ENCODE measurements at regions not wholly inside any gene's neighbourhood (a gene's known extent, or its start where the extent isn't known, plus 50 kb on each side); places are given as distances from the start of the nearest gene placed in this dataset.

- DNase-seq (ENCODE audit: extremely low read depth, low read depth) = peak; percentile 49
- H3K4me3 ChIP-seq (replicated peaks; ENCODE audit: low read depth, low read length) = no peak overlapping the region
- no peak for TF ChIP-seq CTCF (IDR thresholded peaks at IDR 0.05; ENCODE audit: low read depth, low read length, missing control alignments)
Observed at GRCh38 chr21:27192281-27192949, 225.5 kb upstream of the ADAMTS5 start.

GRCh38 chr21:27190601-27191000 is 223.7 kb upstream of the ADAMTS5 start:
- no peak for TF ChIP-seq CTCF (IDR thresholded peaks at IDR 0.05; ENCODE audit: low read depth, low read length, missing control alignments)
- no peak for DNase-seq (ENCODE audit: extremely low read depth, low read depth)
- H3K4me3 ChIP-seq (replicated peaks; ENCODE audit: low read depth, low read length) = no peak overlapping the region

DNA sequence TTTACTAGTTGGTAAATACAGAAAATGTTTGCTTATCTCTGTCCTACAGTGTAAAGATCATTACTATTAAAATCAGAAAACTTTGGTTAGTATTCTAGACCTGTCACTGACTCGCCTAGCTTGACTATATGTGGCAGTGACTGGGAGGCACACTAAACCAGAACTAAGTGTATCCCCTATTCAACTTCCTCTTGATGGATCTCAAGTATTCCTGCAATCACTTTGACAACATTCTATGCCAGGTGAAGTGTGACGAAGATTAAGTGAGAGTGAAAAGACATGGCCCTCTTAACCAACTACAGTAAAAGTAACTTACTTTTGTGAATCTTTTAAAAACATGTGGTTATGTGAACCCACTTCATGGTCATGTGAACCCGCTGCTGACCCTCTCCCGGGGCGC is 223.0 kb upstream of the ADAMTS5 start:
- no peak for DNase-seq (ENCODE audit: extremely low read depth, low read depth)
- TF ChIP-seq CTCF (IDR thresholded peaks at IDR 0.05; ENCODE audit: low read depth, low read length, missing control alignments) = no peak
- no peak overlapping the region for H3K4me3 ChIP-seq (replicated peaks; ENCODE audit: low read depth, low read length)

- DNase-seq (ENCODE audit: extremely low read depth, low read depth) = no peak
- no peak for TF ChIP-seq CTCF (IDR thresholded peaks at IDR 0.05; ENCODE audit: low read depth, low read length, missing control alignments)
- H3K4me3 ChIP-seq (replicated peaks; ENCODE audit: low read depth, low read length) = no peak overlapping the region
Observed at GRCh38 chr21:27173053-27173452, 206.2 kb upstream of the ADAMTS5 start.

GRCh38 chr21:27171707-27172106 is 204.8 kb upstream of the ADAMTS5 start:
- TF ChIP-seq CTCF (IDR thresholded peaks at IDR 0.05; ENCODE audit: low read depth, low read length, missing control alignments) = no peak
- no peak overlapping the region for H3K4me3 ChIP-seq (replicated peaks; ENCODE audit: low read depth, low read length)
- DNase-seq (ENCODE audit: extremely low read depth, low read depth) = no peak

DNA sequence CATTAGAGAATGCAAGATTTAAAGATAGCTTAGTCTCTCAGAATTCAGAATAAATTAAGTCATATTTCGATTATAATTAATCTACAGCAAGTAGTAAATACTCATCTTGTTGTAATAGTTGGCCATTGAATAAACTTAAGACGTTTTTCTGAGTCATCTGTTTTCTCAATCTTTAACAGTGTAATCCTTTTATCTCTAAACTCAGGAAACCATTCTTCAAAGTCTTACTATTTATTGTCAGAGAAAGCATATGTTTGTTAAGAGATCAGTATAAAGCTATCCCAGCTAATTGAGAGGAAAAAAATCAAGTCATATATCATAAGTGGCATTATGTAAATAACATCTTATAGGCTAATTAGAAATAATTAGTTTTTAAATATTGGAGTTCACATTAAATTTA is 201.2 kb upstream of the ADAMTS5 start:
- no peak for DNase-seq (ENCODE audit: extremely low read depth, low read depth)
- TF ChIP-seq CTCF (IDR thresholded peaks at IDR 0.05; ENCODE audit: low read depth, low read length, missing control alignments) = no peak
- H3K4me3 ChIP-seq (replicated peaks; ENCODE audit: low read depth, low read length) = no peak overlapping the region

Measured in HFF-Myc (cell line).